HG02981 (cell line): ENCODE measurements at regions not wholly inside any gene's neighbourhood (a gene's known extent, or its start where the extent isn't known, plus 50 kb on each side); places are given as distances from the start of the nearest gene placed in this dataset.

Experiments
- ATAC-seq: cut with Tn5 transposase; IDR thresholded peaks from one replicate; pipeline ENCODE4 v1.9.1; 2021; ENCODE audit warnings: mild to moderate bottlenecking, moderate library complexity; ENCODE audit not compliant: unreplicated experiment

- ATAC-seq: no peak
Measured at GRCh38 chr19:30318936-30319335, 53.2 kb upstream of the ZNF536 start.

- no peak for ATAC-seq
Measured at GRCh38 chr19:30319411-30319810, 52.8 kb upstream of the ZNF536 start.

GRCh38 chr19:30319876-30320275, 52.3 kb upstream of the ZNF536 start:
- ATAC-seq: no peak

- no peak for ATAC-seq
Measured at GRCh38 chr19:30320466-30320865, 51.7 kb upstream of the ZNF536 start.

GRCh38 chr19:30320916-30321315, 51.3 kb upstream of the ZNF536 start:
- ATAC-seq: no peak
